RWPE1 (cell line): ENCODE measurements at regions not wholly inside any gene's neighbourhood (a gene's known extent, or its start where the extent isn't known, plus 50 kb on each side); places are given as distances from the start of the nearest gene placed in this dataset.

Source experiments
- CTCF ChIA-PET: fragments of 350-600 bp; sonication (Branson Sonifier 250); formaldehyde crosslinking; extraction: SDS; loops from one replicate; lab custom pipeline; 2021; lab: Yijun Ruan, JAX
- POLR2A ChIA-PET: fragments of 400-600 bp; formaldehyde crosslinking; extraction: SDS; loops from one replicate; lab custom pipeline; 2020; ENCODE audit warnings: antibody characterized with exemption; ENCODE audit not compliant: low non-redundant PET; lab: Yijun Ruan, JAX
- DNase-seq: peaks from one replicate; pipeline ENCODE4 v3.0.0; 2012; ENCODE audit warnings: low spot score
- H3K27ac ChIP-seq: fragments of 450-650 bp; 2 replicates; pipeline ENCODE4 v1.5.1; 2017
- CTCF ChIP-seq: fragments of 450-650 bp; conservative IDR thresholded peaks from 2 replicates; pipeline ENCODE4 v1.5.1; 2017; ENCODE audit warnings: low read depth, mild to moderate bottlenecking

- ChIA-PET POLR2A (no interaction called here), CTCF (no interaction called here)
- no peak for TF ChIP-seq CTCF
- H3K27ac ChIP-seq = no peak overlapping the region
- no peak for DNase-seq
Observed at GRCh38 chr1:87560137-87560536, 231.5 kb downstream of the LMO4 start.

- no peak overlapping the region for H3K27ac ChIP-seq
- CTCF ChIA-PET = interaction anchor here (0.6 kb wide), 1 partner anchor 11 kb away, joined by 3 read pairs; no protein-coding TSS in a partner anchor
- TF ChIP-seq CTCF = no peak
- no peak for DNase-seq
- POLR2A ChIA-PET = no interaction called here
Observed at GRCh38 chr1:87560601-87561360, 232.1 kb downstream of the LMO4 start.

GRCh38 chr1:87563211-87563610 is 234.5 kb downstream of the LMO4 start:
- ChIA-PET CTCF (no interaction called here), POLR2A (no interaction called here)
- no peak for DNase-seq
- no peak for TF ChIP-seq CTCF
- H3K27ac ChIP-seq = no peak overlapping the region

GRCh38 chr1:87565861-87566260 is 237.2 kb downstream of the LMO4 start:
- no peak for DNase-seq
- TF ChIP-seq CTCF = no peak
- CTCF ChIA-PET = interaction anchor here (0.7 kb wide), 1 partner anchor 279 kb away, joined by 3 read pairs; no protein-coding TSS in a partner anchor
- no peak overlapping the region for H3K27ac ChIP-seq
- POLR2A ChIA-PET = no interaction called here

GRCh38 chr1:87568005-87568404 is 239.3 kb downstream of the LMO4 start:
- no peak overlapping the region for H3K27ac ChIP-seq
- ChIA-PET CTCF (interaction anchor here (0.5 kb wide), 1 partner anchor 1265 kb away, joined by 6 read pairs; no protein-coding TSS in a partner anchor), POLR2A (no interaction called here)
- DNase-seq = no peak
- TF ChIP-seq CTCF = no peak

GRCh38 chr1:87568911-87569310 is 240.2 kb downstream of the LMO4 start:
- CTCF ChIA-PET = interaction anchor here (0.6 kb wide), 1 partner anchor 490 kb away, joined by 3 read pairs; no protein-coding TSS in a partner anchor
- TF ChIP-seq CTCF = no peak
- H3K27ac ChIP-seq = no peak overlapping the region
- POLR2A ChIA-PET = no interaction called here
- no peak for DNase-seq
